DND-41 (cell line): ENCODE measurements at regions not wholly inside any gene's neighbourhood (a gene's known extent, or its start where the extent isn't known, plus 50 kb on each side); places are given as distances from the start of the nearest gene placed in this dataset.

ENCODE experiments used
- EZH2 ChIP-seq: IDR thresholded peaks from 3 replicates; pipeline ENCODE4 v1.6.1; 2012; ENCODE audit warnings: borderline replicate concordance, low read depth, mild to moderate bottlenecking, moderate library complexity, low read length, inconsistent platforms; ENCODE audit not compliant: severe bottlenecking
- TF ChIP-seq, protein P1 (sequence below): IDR thresholded peaks from 2 replicates; pipeline ENCODE4 v1.5.1; 2012; ENCODE audit warnings: borderline replicate concordance, low read length, moderate library complexity, mild to moderate bottlenecking; ENCODE audit not compliant: poor library complexity, severe bottlenecking; ENCODE audit errors: extremely low read depth

- TF ChIP-seq, protein P1, sequence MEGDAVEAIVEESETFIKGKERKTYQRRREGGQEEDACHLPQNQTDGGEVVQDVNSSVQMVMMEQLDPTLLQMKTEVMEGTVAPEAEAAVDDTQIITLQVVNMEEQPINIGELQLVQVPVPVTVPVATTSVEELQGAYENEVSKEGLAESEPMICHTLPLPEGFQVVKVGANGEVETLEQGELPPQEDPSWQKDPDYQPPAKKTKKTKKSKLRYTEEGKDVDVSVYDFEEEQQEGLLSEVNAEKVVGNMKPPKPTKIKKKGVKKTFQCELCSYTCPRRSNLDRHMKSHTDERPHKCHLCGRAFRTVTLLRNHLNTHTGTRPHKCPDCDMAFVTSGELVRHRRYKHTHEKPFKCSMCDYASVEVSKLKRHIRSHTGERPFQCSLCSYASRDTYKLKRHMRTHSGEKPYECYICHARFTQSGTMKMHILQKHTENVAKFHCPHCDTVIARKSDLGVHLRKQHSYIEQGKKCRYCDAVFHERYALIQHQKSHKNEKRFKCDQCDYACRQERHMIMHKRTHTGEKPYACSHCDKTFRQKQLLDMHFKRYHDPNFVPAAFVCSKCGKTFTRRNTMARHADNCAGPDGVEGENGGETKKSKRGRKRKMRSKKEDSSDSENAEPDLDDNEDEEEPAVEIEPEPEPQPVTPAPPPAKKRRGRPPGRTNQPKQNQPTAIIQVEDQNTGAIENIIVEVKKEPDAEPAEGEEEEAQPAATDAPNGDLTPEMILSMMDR, result no peak
- no peak for TF ChIP-seq EZH2
Measured at GRCh38 chr2:129212299-129212958, 767.0 kb upstream of the RAB6C start.
